Gastrocnemius medialis (tissue), 4 donors: ENCODE measurements at regions not wholly inside any gene's neighbourhood (a gene's known extent, or its start where the extent isn't known, plus 50 kb on each side); places are given as distances from the start of the nearest gene placed in this dataset.

ENCODE experiments used
- ATAC-seq, 2 donors: fragments of 150-250 bp; one replicate each; pipeline ENCODE4 v1.9.1; 2016
- DNase-seq, 2 donors: peaks; one replicate each; pipeline ENCODE4 v3.0.0-alpha.2; 2019
- H3K27ac ChIP-seq, 4 donors: fragments of 200-600 bp; sonication (generic); 1 replicate in 1 of 4; 2 replicates in 3 of 4; pipeline ENCODE4 v1.5.1; 2016 to 2018; ENCODE audit warnings: mild to moderate bottlenecking in 2 of 4, moderate library complexity in 1 of 4
- H3K27me3 ChIP-seq, 3 donors: fragments of 200-600 bp; sonication (generic) in 2 of 3; 1 replicate in 1 of 3; 2 replicates in 2 of 3; pipeline versions ENCODE4 v1.5.1 to v1.6.0; 2016 to 2019; ENCODE audit warnings: mild to moderate bottlenecking in 1 of 3, moderate library complexity in 1 of 3
- H3K36me3 ChIP-seq, 2 donors: fragments of 200-600 bp; sonication (generic) in 1 of 2; one replicate each; pipeline ENCODE4 v1.5.1; 2017 to 2018
- H3K4me1 ChIP-seq, 2 donors: fragments of 200-600 bp; sonication (generic) in 1 of 2; one replicate each; pipeline ENCODE4 v1.5.1; 2016 to 2017; ENCODE audit warnings: mild to moderate bottlenecking in 2 of 2
- H3K4me3 ChIP-seq, 4 donors: fragments of 200-600 bp; sonication (generic) in 3 of 4; 1 replicate in 1 of 4; 2 replicates in 3 of 4; pipeline ENCODE4 v1.5.1; 2016 to 2019; ENCODE audit warnings: mild to moderate bottlenecking in 2 of 4
- H3K9me3 ChIP-seq, 3 donors: fragments of 200-600 bp; sonication (generic) in 2 of 3; 1 replicate in 1 of 3; 2 replicates in 2 of 3; pipeline ENCODE4 v1.5.1; 2016 to 2019
- CTCF ChIP-seq, 5 experiments: fragments of 450-650 bp in 3 of 5; fragments of 200-600 bp in 2 of 5; sonication (generic) in 2 of 5; IDR thresholded peaks in 4 of 5; conservative IDR thresholded peaks in 1 of 5; 1 replicate in 4 of 5; 2 replicates in 1 of 5; pipeline ENCODE4 v1.5.1; 2016 to 2019; ENCODE audit warnings: antibody characterized with exemption in 5 of 5, mild to moderate bottlenecking in 3 of 5, moderate library complexity in 3 of 5
- POLR2A ChIP-seq, 2 donors: fragments of 450-650 bp; IDR thresholded peaks; one replicate each; pipeline ENCODE4 v1.6.1; 2017; ENCODE audit warnings: antibody characterized with exemption in 2 of 2, mild to moderate bottlenecking in 2 of 2, moderate library complexity in 2 of 2
- in situ Hi-C, 4 donors: fragments of 200-750 bp; cut with MboI; loops; one replicate each; pipeline versions ENCODE4 v1.15.0 to v1.8.0; 2017; ENCODE audit warnings: low sequenced_read_pairs in 4 of 4
- intact Hi-C: fragments of 100-400 bp; cut with DNase I; formaldehyde crosslinking; loops from one replicate; pipeline ENCODE4 v1.15.1; 2023; ENCODE audit warnings: low total_unique reads

DNA sequence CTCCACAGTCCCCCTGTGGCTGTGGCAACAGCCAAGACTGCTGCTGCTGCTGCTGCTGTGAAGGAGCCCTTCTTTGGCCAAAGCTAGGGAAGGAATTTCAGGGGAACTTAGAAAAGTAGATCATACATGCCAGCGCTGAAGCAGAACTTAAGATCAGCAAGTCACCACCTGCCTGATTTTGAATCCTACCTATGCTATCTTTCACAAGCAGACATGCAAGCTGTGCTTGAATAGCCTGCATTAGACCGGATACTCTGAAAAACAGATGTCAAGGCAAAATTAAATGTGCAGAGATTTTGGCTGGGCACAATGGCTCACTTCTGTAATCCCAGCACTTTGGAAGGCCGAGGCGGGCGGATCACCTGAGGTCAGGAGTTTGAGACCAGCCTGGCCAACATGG is 99.3 kb upstream of the ZNF366 start:
- intact Hi-C loops (no loop called here), in situ Hi-C loops (loop anchor here in 2 of 4 donors (25.0 kb wide), 2 partner anchors 206 to 356 kb away; partner anchors contain the start of genes FCHO2 (in 1 of the 2) and TNPO1 (in 1 of the 2))
- no peak overlapping the region for H3K4me3 ChIP-seq
- no peak overlapping the region for H3K27ac ChIP-seq
- no peaks in the 10 kb centered on the region for H3K36me3 ChIP-seq
- DNase-seq = no peak
- no peak for TF ChIP-seq POLR2A (IDR thresholded peaks at IDR 0.05)
- no peak for TF ChIP-seq CTCF (IDR thresholded peaks at IDR 0.05 in 4 of 5, conservative IDR thresholded peaks at IDR 0.05 in 1 of 5)
- no peaks in the 10 kb centered on the region for H3K9me3 ChIP-seq
- ATAC-seq = no peak
- no peaks in the 10 kb centered on the region for H3K27me3 ChIP-seq
- H3K4me1 ChIP-seq = peaks cover 6 to 15% of the 10 kb centered on the region in 2 donors

- H3K4me1 ChIP-seq = peaks cover 3 to 12% of the 10 kb centered on the region in 2 donors
- intact Hi-C loops = no loop called here
- TF ChIP-seq POLR2A (IDR thresholded peaks at IDR 0.05) (no peak), CTCF (IDR thresholded peaks at IDR 0.05 in 4 of 5, conservative IDR thresholded peaks at IDR 0.05 in 1 of 5) (no peak)
- in situ Hi-C loops = loop anchor here in 2 of 4 donors (25.0 kb wide), 2 partner anchors 207 to 357 kb away; partner anchors contain the start of genes FCHO2 (in 1 of the 2) and TNPO1 (in 1 of the 2)
- no peaks in the 10 kb centered on the region for H3K27me3 ChIP-seq
- H3K9me3 ChIP-seq = no peaks in the 10 kb centered on the region
- ATAC-seq (no peak), DNase-seq (no peak)
- no peaks in the 10 kb centered on the region for H3K36me3 ChIP-seq
- H3K27ac ChIP-seq = no peak overlapping the region
- no peak overlapping the region for H3K4me3 ChIP-seq
These were observed 98.4 kb upstream of the ZNF366 start for GRCh38 chr5:72605632-72606031.

DNA sequence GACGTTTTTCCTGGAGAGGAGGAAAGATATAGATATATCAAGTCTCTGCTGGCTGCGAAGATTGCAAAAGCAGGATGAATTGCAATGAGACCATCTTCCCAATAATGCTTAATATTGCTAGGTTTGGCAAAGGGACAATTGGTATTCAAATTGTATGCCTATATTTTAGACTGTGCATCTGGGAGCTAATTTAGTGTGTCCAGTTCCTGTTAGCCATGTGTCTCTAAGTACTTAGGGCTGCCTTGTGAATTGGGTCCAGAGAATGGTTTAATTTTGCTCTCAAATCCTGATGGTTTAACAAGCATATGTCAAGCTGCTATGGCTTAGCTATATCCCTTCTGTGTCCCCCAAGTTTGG is 97.6 kb upstream of the ZNF366 start:
- in situ Hi-C loops (loop anchor here in 2 of 4 donors (25.0 kb wide), 2 partner anchors 208 to 358 kb away; partner anchors contain the start of genes FCHO2 (in 1 of the 2) and TNPO1 (in 1 of the 2)), intact Hi-C loops (no loop called here)
- Histone ChIP-seq H3K9me3 (no peaks in the 10 kb centered on the region), H3K27ac (peak overlapping the region in 1 of 4 donors; percentile 5), H3K36me3 (no peaks in the 10 kb centered on the region), H3K4me3 (no peak overlapping the region), H3K4me1 (peaks cover 0 to 11% of the 10 kb centered on the region in 2 donors), H3K27me3 (no peaks in the 10 kb centered on the region)
- TF ChIP-seq CTCF (IDR thresholded peaks at IDR 0.05 in 4 of 5, conservative IDR thresholded peaks at IDR 0.05 in 1 of 5) (no peak), POLR2A (IDR thresholded peaks at IDR 0.05) (no peak)
- DNase-seq (no peak), ATAC-seq (no peak)

- in situ Hi-C loops = loop anchor here in 2 of 4 donors (25.0 kb wide), 2 partner anchors 208 to 358 kb away; partner anchors contain the start of genes FCHO2 (in 1 of the 2) and TNPO1 (in 1 of the 2)
- Histone ChIP-seq H3K9me3 (no peaks in the 10 kb centered on the region), H3K27ac (peak overlapping the region in 3 of 4 donors; percentile 29 to 39 (median 36)), H3K4me3 (no peak overlapping the region), H3K27me3 (no peaks in the 10 kb centered on the region), H3K36me3 (no peaks in the 10 kb centered on the region), H3K4me1 (peaks cover 0 to 11% of the 10 kb centered on the region in 2 donors)
- intact Hi-C loops = no loop called here
- DNase-seq = no peak
- ATAC-seq = peak; percentile 31 to 49
- TF ChIP-seq CTCF (IDR thresholded peaks at IDR 0.05 in 4 of 5, conservative IDR thresholded peaks at IDR 0.05 in 1 of 5) (no peak), POLR2A (IDR thresholded peaks at IDR 0.05) (no peak)
These were observed 97.0 kb upstream of the ZNF366 start for GRCh38 chr5:72604111-72604797.
